Esophagus squamous epithelium (tissue), 5 donors: ENCODE measurements at regions not wholly inside any gene's neighbourhood (a gene's known extent, or its start where the extent isn't known, plus 50 kb on each side); places are given as distances from the start of the nearest gene placed in this dataset.

ENCODE experiments used
- DNase-seq: peaks from one replicate; lab custom pipeline; 2025; lab: John Stamatoyannopoulos, UW
- H3K27ac ChIP-seq, 4 donors: fragments of 200-600 bp; sonication (generic); one replicate each; pipeline ENCODE4 v1.5.1; 2016 to 2019; ENCODE audit warnings: mild to moderate bottlenecking in 1 of 4
- H3K27me3 ChIP-seq, 4 donors: fragments of 200-600 bp; sonication (generic); 1 replicate in 3 of 4; 2 replicates in 1 of 4; pipeline versions ENCODE4 v1.5.1 to v1.6.0; 2017 to 2021; ENCODE audit warnings: antibody characterized with exemption in 1 of 4
- H3K36me3 ChIP-seq, 3 donors: fragments of 200-600 bp; sonication (generic); one replicate each; pipeline ENCODE4 v1.5.1; 2016 to 2019
- H3K4me1 ChIP-seq, 3 donors: fragments of 200-600 bp; sonication (generic); one replicate each; pipeline ENCODE4 v1.5.1; 2017 to 2019
- H3K4me3 ChIP-seq, 4 donors: fragments of 200-600 bp; sonication (generic); 1 replicate in 3 of 4; 2 replicates in 1 of 4; pipeline ENCODE4 v1.5.1; 2016 to 2019; ENCODE audit warnings: mild to moderate bottlenecking in 2 of 4, moderate library complexity in 1 of 4
- H3K9me3 ChIP-seq, 3 donors: fragments of 200-600 bp; sonication (generic); one replicate each; pipeline ENCODE4 v1.5.1; 2016 to 2019
- CTCF ChIP-seq, 6 experiments: fragments of 450-650 bp in 4 of 6; fragments of 200-600 bp in 2 of 6; sonication (generic) in 2 of 6; IDR thresholded peaks; one replicate each; pipeline ENCODE4 v1.5.1; 2016 to 2019; ENCODE audit warnings: antibody characterized with exemption in 6 of 6, mild to moderate bottlenecking in 4 of 6, moderate library complexity in 4 of 6
- POLR2A ChIP-seq, 4 donors: fragments of 450-650 bp; IDR thresholded peaks; one replicate each; pipeline ENCODE4 v1.6.1; 2017; ENCODE audit warnings: antibody characterized with exemption in 4 of 4, mild to moderate bottlenecking in 4 of 4, moderate library complexity in 3 of 4
- WGBS, 2 donors: methylation state at CpG; one replicate each; pipeline ENCODE4 v1.1.5; 2018; 5-methylcytosine and 5-hydroxymethylcytosine counted together
- intact Hi-C: fragments of 100-400 bp; cut with DNase I; formaldehyde crosslinking; loops from one replicate; pipeline ENCODE4 v1.15.0; 2022
- donor health status: DM: yes; HTN: yes; CAD: no.

- Histone ChIP-seq H3K27ac (no peak overlapping the region), H3K36me3 (no peaks in the 10 kb centered on the region), H3K27me3 (no peaks in the 10 kb centered on the region), H3K4me1 (no peaks in the 10 kb centered on the region), H3K4me3 (no peak overlapping the region), H3K9me3 (no peaks in the 10 kb centered on the region)
- no peak for DNase-seq
- intact Hi-C loops = no loop called here
- 70% methylated on average over 3 of the region's 3 CpGs for WGBS, 2 donors
- TF ChIP-seq POLR2A (IDR thresholded peaks at IDR 0.05) (no peak), CTCF (IDR thresholded peaks at IDR 0.05) (no peak)
Measured at GRCh38 chr4:104044369-104044768, 324.6 kb upstream of the TACR3 start.

- no peak overlapping the region for H3K27ac ChIP-seq
- H3K36me3 ChIP-seq = no peaks in the 10 kb centered on the region
- TF ChIP-seq CTCF (IDR thresholded peaks at IDR 0.05) = no peak
- no peak for TF ChIP-seq POLR2A (IDR thresholded peaks at IDR 0.05)
- no peaks in the 10 kb centered on the region for H3K27me3 ChIP-seq
- H3K4me3 ChIP-seq = no peak overlapping the region
- H3K4me1 ChIP-seq = no peaks in the 10 kb centered on the region
- 47 to 65% methylated on average over 5 of the region's 5 CpGs for WGBS, 2 donors
- no peak for DNase-seq
- no peaks in the 10 kb centered on the region for H3K9me3 ChIP-seq
- intact Hi-C loops = no loop called here
Measured at GRCh38 chr4:104032896-104033295, 313.1 kb upstream of the TACR3 start.

- no peaks in the 10 kb centered on the region for H3K27me3 ChIP-seq
- no peak overlapping the region for H3K27ac ChIP-seq
- H3K4me3 ChIP-seq = no peak overlapping the region
- no peaks in the 10 kb centered on the region for H3K36me3 ChIP-seq
- H3K4me1 ChIP-seq = no peaks in the 10 kb centered on the region
- intact Hi-C loops = no loop called here
- no peak for DNase-seq
- H3K9me3 ChIP-seq = no peaks in the 10 kb centered on the region
- TF ChIP-seq CTCF (IDR thresholded peaks at IDR 0.05) = no peak
- no peak for TF ChIP-seq POLR2A (IDR thresholded peaks at IDR 0.05)
Measured at GRCh38 chr4:104025251-104025650, 305.5 kb upstream of the TACR3 start.

GRCh38 chr4:104022831-104023230 is 303.0 kb upstream of the TACR3 start:
- Histone ChIP-seq H3K4me3 (no peak overlapping the region), H3K27ac (no peak overlapping the region), H3K9me3 (no peaks in the 10 kb centered on the region), H3K36me3 (no peaks in the 10 kb centered on the region), H3K27me3 (no peaks in the 10 kb centered on the region), H3K4me1 (no peaks in the 10 kb centered on the region)
- TF ChIP-seq POLR2A (IDR thresholded peaks at IDR 0.05) = no peak
- no peak for TF ChIP-seq CTCF (IDR thresholded peaks at IDR 0.05)
- DNase-seq = no peak
- intact Hi-C loops = no loop called here
- WGBS, 2 donors = 73 to 76% methylated on average over 4 of the region's 4 CpGs

GRCh38 chr4:104022226-104022625 is 302.4 kb upstream of the TACR3 start:
- no peaks in the 10 kb centered on the region for H3K9me3 ChIP-seq
- TF ChIP-seq POLR2A (IDR thresholded peaks at IDR 0.05) (no peak), CTCF (IDR thresholded peaks at IDR 0.05) (no peak)
- intact Hi-C loops = no loop called here
- no peak for DNase-seq
- H3K27me3 ChIP-seq = no peaks in the 10 kb centered on the region
- no peak overlapping the region for H3K4me3 ChIP-seq
- H3K36me3 ChIP-seq = no peaks in the 10 kb centered on the region
- 53 to 59% methylated on average over 2 of the region's 2 CpGs for WGBS, 2 donors
- no peaks in the 10 kb centered on the region for H3K4me1 ChIP-seq
- H3K27ac ChIP-seq = no peak overlapping the region
